ENCODE measurements at regions not wholly inside any gene's neighbourhood (a gene's known extent, or its start where the extent isn't known, plus 50 kb on each side); places are given as distances from the start of the nearest gene placed in this dataset.

- no peak for TF ChIP-seq CTCF (IDR thresholded peaks at IDR 0.05)
- TF ChIP-seq POLR2A (IDR thresholded peaks at IDR 0.05): no peak
- no peak for TF ChIP-seq POLR2AphosphoS5 (IDR thresholded peaks at IDR 0.05)
Measured at GRCh38 chr15:97502038-97502437, 458.5 kb upstream of the ARRDC4 start.

All from breast epithelium (tissue), 3 donors.